HG02610 (cell line): ENCODE measurements at regions not wholly inside any gene's neighbourhood (a gene's known extent, or its start where the extent isn't known, plus 50 kb on each side); places are given as distances from the start of the nearest gene placed in this dataset.

Source experiments
- ATAC-seq: cut with Tn5 transposase; IDR thresholded peaks from one replicate; pipeline ENCODE4 v1.9.1; 2021; ENCODE audit warnings: mild to moderate bottlenecking, moderate library complexity; ENCODE audit not compliant: unreplicated experiment

- ATAC-seq = no peak
These were observed 154.0 kb upstream of the MKI67 start for GRCh38 chr10:128280271-128280670.

GRCh38 chr10:128281343-128281742 is 155.1 kb upstream of the MKI67 start:
- ATAC-seq = no peak

- ATAC-seq = no peak
These were observed 155.6 kb upstream of the MKI67 start for GRCh38 chr10:128281861-128282260.

GRCh38 chr10:128286141-128286761 is 160.0 kb upstream of the MKI67 start:
- no peak for ATAC-seq

- ATAC-seq = no peak
These were observed 160.7 kb upstream of the MKI67 start for GRCh38 chr10:128286762-128287500.

GRCh38 chr10:128287921-128288320 is 161.7 kb upstream of the MKI67 start:
- no peak for ATAC-seq

GRCh38 chr10:128289621-128290020 is 163.4 kb upstream of the MKI67 start:
- no peak for ATAC-seq

GRCh38 chr10:128295003-128295402 is 168.8 kb upstream of the MKI67 start:
- no peak for ATAC-seq

- ATAC-seq = no peak
These were observed 170.2 kb upstream of the MKI67 start for GRCh38 chr10:128296253-128297007.

GRCh38 chr10:128297709-128298378 is 171.6 kb upstream of the MKI67 start:
- no peak for ATAC-seq

- no peak for ATAC-seq
These were observed 172.4 kb upstream of the MKI67 start for GRCh38 chr10:128298587-128298986.

GRCh38 chr10:128300290-128300824 is 174.1 kb upstream of the MKI67 start:
- ATAC-seq = no peak

- no peak for ATAC-seq
These were observed 174.8 kb upstream of the MKI67 start for GRCh38 chr10:128301051-128301450.

GRCh38 chr10:128302808-128303207 is 176.6 kb upstream of the MKI67 start:
- ATAC-seq = no peak

- no peak for ATAC-seq
These were observed 178.0 kb upstream of the MKI67 start for GRCh38 chr10:128304271-128304670.

GRCh38 chr10:128305601-128306345 is 179.6 kb upstream of the MKI67 start:
- no peak for ATAC-seq

GRCh38 chr10:128306535-128306934 is 180.3 kb upstream of the MKI67 start:
- no peak for ATAC-seq

GRCh38 chr10:128306966-128307365 is 180.7 kb upstream of the MKI67 start:
- ATAC-seq = no peak

GRCh38 chr10:128307820-128308219 is 181.6 kb upstream of the MKI67 start:
- ATAC-seq = no peak

- no peak for ATAC-seq
These were observed 184.9 kb upstream of the MKI67 start for GRCh38 chr10:128310971-128311658.
